ENCODE measurements at regions not wholly inside any gene's neighbourhood (a gene's known extent, or its start where the extent isn't known, plus 50 kb on each side); places are given as distances from the start of the nearest gene placed in this dataset.

- no peaks in the 10 kb centered on the region for H3K9me3 ChIP-seq (ENCODE audit: insufficient read depth, low read depth)
- H3K79me2 ChIP-seq (ENCODE audit: low read depth): no peaks in the 10 kb centered on the region
- POLR2A ChIA-PET (ENCODE audit: unreplicated experiment): no interaction called here
- CTCF ChIA-PET: no interaction called here
- H3K27ac ChIP-seq: no peak overlapping the region
- no peak overlapping the region for H3K4me2 ChIP-seq
- no peak overlapping the region for H3K4me3 ChIP-seq
- H4K20me1 ChIP-seq (ENCODE audit: insufficient read depth): no peaks in the 10 kb centered on the region
- H3F3A ChIP-seq (ENCODE audit: insufficient read depth, low read depth): no peaks in the 10 kb centered on the region
- H3K9me2 ChIP-seq (ENCODE audit: insufficient read depth): no peaks in the 10 kb centered on the region
- intact Hi-C loops (cut with micrococcal nuclease; ENCODE audit: unreplicated experiment): no loop called here
- no peak for TF ChIP-seq CTCF (conservative IDR thresholded peaks at IDR 0.05)
- no peak for TF ChIP-seq EZH2 (IDR thresholded peaks at IDR 0.05; ENCODE audit: low read depth)
- H3K36me3 ChIP-seq (ENCODE audit: low read depth): no peaks in the 10 kb centered on the region
- no peak overlapping the region for H2AFZ ChIP-seq
- no TSS peak for BruUV-seq (replicated peaks)
- no peak for DNase-seq
- H3K4me1 ChIP-seq (replicated peaks; ENCODE audit: insufficient read depth): no peaks in the 10 kb centered on the region
- peaks cover 14% of the 10 kb centered on the region for H3K27me3 ChIP-seq (ENCODE audit: insufficient read depth, low read depth)
Measured at GRCh38 chr16:51596247-51596646, 445.2 kb upstream of the SALL1 start.

- Histone ChIP-seq H2AFZ (no peak overlapping the region), H3F3A (ENCODE audit: insufficient read depth, low read depth) (no peaks in the 10 kb centered on the region), H3K4me3 (no peak overlapping the region), H3K27me3 (ENCODE audit: insufficient read depth, low read depth) (peaks cover 32% of the 10 kb centered on the region), H3K27ac (no peak overlapping the region), H3K36me3 (ENCODE audit: low read depth) (no peaks in the 10 kb centered on the region), H3K79me2 (ENCODE audit: low read depth) (no peaks in the 10 kb centered on the region), H3K9me2 (ENCODE audit: insufficient read depth) (no peaks in the 10 kb centered on the region), H3K4me2 (no peak overlapping the region), H3K9me3 (ENCODE audit: insufficient read depth, low read depth) (no peaks in the 10 kb centered on the region), H3K4me1 (replicated peaks; ENCODE audit: insufficient read depth) (no peaks in the 10 kb centered on the region), H4K20me1 (ENCODE audit: insufficient read depth) (no peaks in the 10 kb centered on the region)
- ChIA-PET CTCF (no interaction called here), POLR2A (ENCODE audit: unreplicated experiment) (no interaction called here)
- TF ChIP-seq CTCF (conservative IDR thresholded peaks at IDR 0.05) (no peak), EZH2 (IDR thresholded peaks at IDR 0.05; ENCODE audit: low read depth) (no peak)
- no TSS peak for BruUV-seq (replicated peaks)
- DNase-seq: no peak
- intact Hi-C loops (cut with micrococcal nuclease; ENCODE audit: unreplicated experiment): no loop called here
Measured at GRCh38 chr16:51592535-51593300, 441.6 kb upstream of the SALL1 start.

GRCh38 chr16:51592001-51592501 lies 441.0 kb upstream of the SALL1 start:
- no peaks in the 10 kb centered on the region for H3K9me2 ChIP-seq (ENCODE audit: insufficient read depth)
- no peaks in the 10 kb centered on the region for H4K20me1 ChIP-seq (ENCODE audit: insufficient read depth)
- no peaks in the 10 kb centered on the region for H3K79me2 ChIP-seq (ENCODE audit: low read depth)
- H3K4me3 ChIP-seq: no peak overlapping the region
- H2AFZ ChIP-seq: no peak overlapping the region
- TF ChIP-seq CTCF (conservative IDR thresholded peaks at IDR 0.05): no peak
- TF ChIP-seq EZH2 (IDR thresholded peaks at IDR 0.05; ENCODE audit: low read depth): no peak
- no peaks in the 10 kb centered on the region for H3K4me1 ChIP-seq (replicated peaks; ENCODE audit: insufficient read depth)
- BruUV-seq (replicated peaks): no TSS peak
- no peak overlapping the region for H3K4me2 ChIP-seq
- H3K27ac ChIP-seq: no peak overlapping the region
- DNase-seq: no peak
- H3K27me3 ChIP-seq (ENCODE audit: insufficient read depth, low read depth): peaks cover 32% of the 10 kb centered on the region
- H3K9me3 ChIP-seq (ENCODE audit: insufficient read depth, low read depth): no peaks in the 10 kb centered on the region
- ChIA-PET CTCF (no interaction called here), POLR2A (ENCODE audit: unreplicated experiment) (no interaction called here)
- no peaks in the 10 kb centered on the region for H3K36me3 ChIP-seq (ENCODE audit: low read depth)
- no peaks in the 10 kb centered on the region for H3F3A ChIP-seq (ENCODE audit: insufficient read depth, low read depth)
- intact Hi-C loops (cut with micrococcal nuclease; ENCODE audit: unreplicated experiment): no loop called here
